ENCODE measurements at regions not wholly inside any gene's neighbourhood (a gene's known extent, or its start where the extent isn't known, plus 50 kb on each side); places are given as distances from the start of the nearest gene placed in this dataset.

DNA sequence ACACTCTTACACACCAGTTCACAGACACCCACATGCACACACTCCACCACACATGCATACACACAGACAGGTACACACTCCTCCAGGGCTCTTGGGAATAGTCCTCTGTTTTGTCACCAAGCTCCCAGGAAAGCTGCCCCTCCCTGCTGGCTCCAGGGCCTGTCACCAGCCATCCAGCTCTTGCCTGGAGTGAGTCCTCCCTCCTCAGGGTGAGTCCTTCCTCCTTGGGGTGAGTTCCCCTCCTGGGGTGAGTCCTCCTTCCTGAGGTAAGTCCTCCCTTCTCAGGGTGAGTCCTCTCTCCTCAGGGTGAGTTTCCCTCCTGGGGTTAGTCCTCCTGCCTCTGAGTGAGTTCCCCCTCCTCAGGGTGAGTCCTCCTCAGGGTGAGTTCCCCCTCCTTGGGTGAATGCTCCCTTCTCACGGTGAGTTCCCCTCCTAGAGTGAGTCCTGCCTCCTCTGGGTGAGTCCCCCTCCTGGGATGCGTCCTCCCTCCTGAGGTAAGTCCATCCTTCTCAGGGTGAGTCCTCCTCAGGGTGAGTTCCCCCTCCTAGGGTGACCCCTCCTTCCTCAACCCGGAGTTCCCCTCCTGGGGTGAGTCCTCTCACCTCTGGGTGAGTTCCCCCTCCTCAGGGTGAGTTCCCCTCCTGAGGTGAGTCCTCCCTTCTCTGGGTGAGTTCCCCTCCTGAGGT is 100.6 kb upstream of the FGF3 start:
- Histone ChIP-seq H3K27ac (ENCODE audit: low read length) (no peak overlapping the region), H3K27me3 (ENCODE audit: control insufficient read depth in 1 of 2, insufficient read depth in 2 of 2, low read length in 2 of 2) (peaks cover 26 to 28% of the 10 kb centered on the region in 2 donors), H3K9ac (ENCODE audit: low read length in 2 of 2) (no peak overlapping the region), H3K9me3 (ENCODE audit: control insufficient read depth in 2 of 2, low read length in 2 of 2) (no peaks in the 10 kb centered on the region), H3K36me3 (ENCODE audit: control insufficient read depth in 2 of 2, insufficient read depth in 2 of 2, low read length in 2 of 2) (no peaks in the 10 kb centered on the region), H3K4me3 (ENCODE audit: low read length in 2 of 2) (no peak overlapping the region), H3K4me1 (ENCODE audit: control insufficient read depth, insufficient read depth, low read length) (peaks cover 22% of the 10 kb centered on the region)

DNA sequence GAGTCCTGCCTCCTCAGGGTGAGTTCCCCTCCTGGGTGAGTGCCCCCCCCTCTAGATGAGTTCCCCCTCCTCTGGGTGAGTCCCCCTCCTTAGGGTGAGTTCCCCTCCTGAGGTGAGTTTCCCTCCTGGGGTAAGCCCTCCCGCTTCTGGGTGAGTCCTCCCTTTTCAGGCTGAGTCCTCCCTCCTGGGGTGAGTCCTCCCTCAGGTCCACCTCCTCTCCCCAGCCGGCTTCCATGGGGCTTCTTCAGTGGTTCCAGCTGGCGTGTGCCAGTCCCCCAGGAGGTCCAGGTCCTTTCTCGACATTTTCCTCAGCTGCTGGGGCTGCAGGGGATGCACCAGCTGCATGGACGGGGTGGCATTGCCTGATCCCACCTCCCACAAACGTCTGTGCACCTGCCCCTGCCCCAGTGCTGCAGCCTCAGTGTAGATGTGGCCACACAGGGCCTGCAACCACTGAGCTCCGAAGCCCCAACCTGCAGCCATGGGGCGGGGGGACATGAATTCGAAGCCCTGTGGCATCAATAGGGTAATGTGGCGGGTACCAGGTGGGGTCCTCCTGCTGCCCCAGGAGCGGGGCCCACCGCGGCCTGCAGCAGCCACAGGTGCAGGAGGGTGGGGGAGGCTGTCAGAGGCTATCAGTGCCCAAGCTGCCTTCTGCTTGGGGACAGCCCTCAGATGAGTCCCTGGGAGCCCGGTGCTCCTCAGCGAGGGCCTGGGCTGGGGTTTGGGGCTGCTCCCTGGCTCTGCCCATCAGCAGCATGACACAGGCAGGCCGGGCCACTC is 101.3 kb upstream of the FGF3 start:
- no peak overlapping the region for H3K27ac ChIP-seq (ENCODE audit: low read length)

DNA sequence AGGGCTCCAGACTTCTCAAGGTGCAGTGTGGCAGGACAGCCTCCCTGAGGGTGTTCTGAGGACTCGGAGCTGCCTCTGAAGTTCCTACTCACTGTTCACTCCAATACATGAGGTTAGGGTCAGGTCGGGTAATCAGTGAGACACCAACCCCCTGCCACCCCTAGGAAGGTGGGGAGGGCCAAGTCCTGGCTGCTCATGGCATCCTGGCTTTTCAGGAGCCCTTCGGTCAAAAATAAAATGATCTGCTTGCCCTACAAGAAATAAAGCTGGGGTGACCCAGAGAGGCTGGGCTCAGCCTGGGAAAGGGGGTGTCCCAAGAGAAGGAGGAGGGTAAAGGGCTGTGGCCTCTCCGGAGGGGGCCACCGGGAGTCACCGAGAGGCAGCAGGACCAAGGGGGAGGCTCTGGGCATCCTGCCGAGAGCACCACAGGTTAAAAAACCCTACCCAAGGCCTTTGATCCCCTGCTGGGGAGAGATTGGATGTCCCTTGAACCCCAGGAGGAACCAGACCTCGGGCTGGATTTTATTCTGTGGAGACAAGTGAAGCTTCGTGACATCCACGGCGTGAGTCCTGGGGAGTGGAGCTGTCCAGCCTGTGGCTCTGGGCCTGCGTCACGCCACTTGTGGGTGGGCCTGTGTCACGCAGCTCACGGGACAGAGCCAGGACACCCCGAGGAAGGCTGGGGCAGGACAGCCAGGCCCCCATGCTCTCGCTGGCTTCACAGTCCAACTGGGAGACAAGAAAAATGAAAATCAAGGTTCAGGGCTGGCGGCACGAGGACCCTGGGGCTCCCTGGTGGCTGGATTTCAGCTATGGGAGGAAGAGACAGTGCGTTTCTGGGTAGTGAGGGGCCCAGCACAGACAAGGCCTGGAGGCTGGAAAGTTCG is 102.2 kb upstream of the FGF3 start:
- Histone ChIP-seq H3K27ac (ENCODE audit: low read length) (no peak overlapping the region), H3K4me3 (ENCODE audit: low read length in 2 of 2) (no peak overlapping the region), H3K9ac (ENCODE audit: low read length in 2 of 2) (no peak overlapping the region), H3K27me3 (ENCODE audit: control insufficient read depth in 1 of 2, insufficient read depth in 2 of 2, low read length in 2 of 2) (peaks cover 25 to 29% of the 10 kb centered on the region in 2 donors), H3K4me1 (ENCODE audit: control insufficient read depth, insufficient read depth, low read length) (peaks cover 15% of the 10 kb centered on the region), H3K36me3 (ENCODE audit: control insufficient read depth in 2 of 2, insufficient read depth in 2 of 2, low read length in 2 of 2) (no peaks in the 10 kb centered on the region), H3K9me3 (ENCODE audit: control insufficient read depth in 2 of 2, low read length in 2 of 2) (no peaks in the 10 kb centered on the region)

More for the DNA sequence above, 101.3 kb upstream of the FGF3 start:
- H3K9ac ChIP-seq (ENCODE audit: low read length in 2 of 2), result no peak overlapping the region
- H3K27me3 ChIP-seq (ENCODE audit: control insufficient read depth in 1 of 2, insufficient read depth in 2 of 2, low read length in 2 of 2), result peaks cover 23 to 25% of the 10 kb centered on the region in 2 donors
- H3K4me1 ChIP-seq (ENCODE audit: control insufficient read depth, insufficient read depth, low read length), result peaks cover 15% of the 10 kb centered on the region
- no peaks in the 10 kb centered on the region for H3K9me3 ChIP-seq (ENCODE audit: control insufficient read depth in 2 of 2, low read length in 2 of 2)
- H3K4me3 ChIP-seq (ENCODE audit: low read length in 2 of 2), result no peak overlapping the region
- H3K36me3 ChIP-seq (ENCODE audit: control insufficient read depth in 2 of 2, insufficient read depth in 2 of 2, low read length in 2 of 2), result no peaks in the 10 kb centered on the region

DNA sequence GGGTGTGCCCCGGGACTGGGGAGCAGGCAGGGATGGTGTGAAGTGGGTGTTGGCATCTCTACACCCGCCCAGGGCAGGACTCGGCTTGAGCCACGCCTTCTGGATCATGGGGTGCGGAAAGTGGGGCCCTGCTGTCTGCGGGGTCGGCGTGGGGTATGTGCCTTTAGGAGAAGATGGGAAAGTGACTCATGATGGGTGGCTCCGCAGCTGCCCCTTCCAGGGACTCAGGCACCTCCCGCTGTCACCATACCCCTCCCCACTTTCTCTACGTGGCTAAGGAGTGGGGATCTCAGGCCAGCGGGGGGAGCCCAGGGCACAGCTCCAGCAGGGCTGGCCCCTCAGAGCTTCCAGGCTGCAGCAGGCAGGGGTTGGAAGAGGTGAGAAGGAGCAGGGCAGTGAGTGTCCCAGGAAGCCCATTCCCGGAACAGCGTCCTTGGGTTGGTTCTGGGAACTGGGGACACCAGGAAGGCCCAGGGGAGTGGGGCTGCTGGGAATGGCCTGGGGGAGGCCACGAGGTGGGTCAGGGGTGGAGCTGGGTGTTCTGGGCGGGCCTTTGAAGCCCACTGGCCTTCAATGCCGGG is 102.9 kb upstream of the FGF3 start:
- H3K9me3 ChIP-seq (ENCODE audit: control insufficient read depth in 2 of 2, low read length in 2 of 2), result no peaks in the 10 kb centered on the region
- H3K4me1 ChIP-seq (ENCODE audit: control insufficient read depth, insufficient read depth, low read length), result peaks cover 19% of the 10 kb centered on the region
- peaks cover 27 to 29% of the 10 kb centered on the region in 2 donors for H3K27me3 ChIP-seq (ENCODE audit: control insufficient read depth in 1 of 2, insufficient read depth in 2 of 2, low read length in 2 of 2)
- no peak overlapping the region for H3K27ac ChIP-seq (ENCODE audit: low read length)
- H3K9ac ChIP-seq (ENCODE audit: low read length in 2 of 2), result no peak overlapping the region
- no peaks in the 10 kb centered on the region for H3K36me3 ChIP-seq (ENCODE audit: control insufficient read depth in 2 of 2, insufficient read depth in 2 of 2, low read length in 2 of 2)
- no peak overlapping the region for H3K4me3 ChIP-seq (ENCODE audit: low read length in 2 of 2)

DNA sequence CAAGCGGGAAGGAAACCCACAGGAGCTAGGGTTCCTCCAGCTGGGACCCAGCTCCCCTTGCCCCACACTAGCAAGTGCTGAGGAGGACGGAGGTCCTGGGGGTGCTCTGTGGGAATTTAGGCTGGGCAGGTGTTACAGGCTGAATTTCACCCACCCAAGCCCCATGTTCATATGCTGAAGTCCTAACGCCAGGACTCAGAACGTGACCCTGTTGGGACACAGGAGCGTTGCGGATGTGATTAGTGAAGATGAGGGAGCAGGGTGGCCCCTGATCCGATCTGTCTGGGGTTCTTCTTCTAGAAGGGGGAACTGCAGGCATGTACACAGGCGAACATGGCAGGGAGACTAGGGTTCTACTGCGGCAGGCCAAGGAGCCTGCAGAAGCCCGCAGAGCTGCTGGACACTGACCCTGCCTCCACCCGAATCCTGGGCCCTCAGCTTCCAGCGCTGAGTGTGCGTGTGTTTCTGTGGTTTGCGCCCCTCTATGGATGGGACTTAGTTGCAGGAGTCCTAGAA is 103.4 kb upstream of the FGF3 start:
- no peaks in the 10 kb centered on the region for H3K9me3 ChIP-seq (ENCODE audit: control insufficient read depth in 2 of 2, low read length in 2 of 2)
- no peaks in the 10 kb centered on the region for H3K36me3 ChIP-seq (ENCODE audit: control insufficient read depth in 2 of 2, insufficient read depth in 2 of 2, low read length in 2 of 2)
- H3K4me1 ChIP-seq (ENCODE audit: control insufficient read depth, insufficient read depth, low read length), result peaks cover 19% of the 10 kb centered on the region
- no peak overlapping the region for H3K4me3 ChIP-seq (ENCODE audit: low read length in 2 of 2)
- no peak overlapping the region for H3K27ac ChIP-seq (ENCODE audit: low read length)
- H3K9ac ChIP-seq (ENCODE audit: low read length in 2 of 2), result no peak overlapping the region
- peaks cover 27 to 29% of the 10 kb centered on the region in 2 donors for H3K27me3 ChIP-seq (ENCODE audit: control insufficient read depth in 1 of 2, insufficient read depth in 2 of 2, low read length in 2 of 2)

DNA sequence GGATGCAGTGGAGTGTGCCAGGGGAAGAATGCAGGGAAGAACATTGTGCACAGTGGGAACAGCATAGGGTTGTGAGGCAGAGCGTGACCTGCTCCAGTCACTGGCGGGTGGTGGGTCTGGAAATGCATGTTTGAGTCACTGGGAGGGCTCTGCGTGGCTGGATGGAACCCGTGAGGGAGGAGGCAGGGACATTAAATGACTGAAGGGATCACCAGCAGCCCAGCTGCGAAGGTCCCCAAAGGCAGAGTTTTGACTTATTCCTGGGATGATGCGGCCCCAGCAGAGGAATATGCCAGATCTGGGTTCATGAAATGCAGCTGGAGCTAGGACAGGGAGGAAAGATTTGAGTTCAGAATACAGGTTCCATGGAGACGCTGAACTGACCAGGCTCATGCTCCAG is 104.0 kb upstream of the FGF3 start:
- no peaks in the 10 kb centered on the region for H3K36me3 ChIP-seq (ENCODE audit: control insufficient read depth in 2 of 2, insufficient read depth in 2 of 2, low read length in 2 of 2)
- peaks cover 19% of the 10 kb centered on the region for H3K4me1 ChIP-seq (ENCODE audit: control insufficient read depth, insufficient read depth, low read length)
- H3K27ac ChIP-seq (ENCODE audit: low read length), result no peak overlapping the region
- no peak overlapping the region for H3K9ac ChIP-seq (ENCODE audit: low read length in 2 of 2)
- H3K27me3 ChIP-seq (ENCODE audit: control insufficient read depth in 1 of 2, insufficient read depth in 2 of 2, low read length in 2 of 2), result peaks cover 25 to 27% of the 10 kb centered on the region in 2 donors
- no peaks in the 10 kb centered on the region for H3K9me3 ChIP-seq (ENCODE audit: control insufficient read depth in 2 of 2, low read length in 2 of 2)
- no peak overlapping the region for H3K4me3 ChIP-seq (ENCODE audit: low read length in 2 of 2)

DNA sequence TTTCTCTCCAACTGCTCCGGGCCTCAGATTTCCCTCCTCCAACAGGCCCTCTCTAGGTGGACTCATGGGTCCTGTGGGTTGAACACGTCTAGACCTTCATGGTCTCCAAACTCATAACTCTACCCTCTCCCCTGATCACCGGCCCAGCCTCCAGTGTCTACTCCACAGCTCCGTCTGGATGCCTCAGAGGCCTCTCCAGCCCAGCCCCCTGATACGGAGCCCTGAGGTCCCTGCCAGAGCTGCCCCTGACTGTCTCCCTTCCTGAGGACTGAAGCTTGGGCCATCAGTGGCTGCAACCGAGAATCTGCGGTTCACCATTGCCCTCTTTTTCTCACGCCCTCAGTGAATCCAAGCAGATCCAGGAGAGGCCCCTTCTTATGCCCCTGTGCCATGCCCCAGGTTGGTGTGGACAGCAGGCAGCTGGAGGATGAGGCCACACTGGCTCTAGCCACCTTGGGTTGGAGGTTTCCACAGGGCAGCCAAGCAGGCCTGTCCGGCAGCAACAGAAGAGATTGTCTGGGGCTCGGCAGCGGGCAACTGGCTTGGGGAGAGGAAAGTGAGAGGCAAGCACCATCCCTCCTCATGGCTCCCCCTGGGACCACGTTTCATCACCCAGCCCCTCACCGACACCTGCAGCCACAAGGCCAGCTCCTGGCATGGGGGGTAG is 104.6 kb upstream of the FGF3 start:
- no peak overlapping the region for H3K27ac ChIP-seq (ENCODE audit: low read length)
- peaks cover 14% of the 10 kb centered on the region for H3K4me1 ChIP-seq (ENCODE audit: control insufficient read depth, insufficient read depth, low read length)
- no peaks in the 10 kb centered on the region for H3K9me3 ChIP-seq (ENCODE audit: control insufficient read depth in 2 of 2, low read length in 2 of 2)
- H3K36me3 ChIP-seq (ENCODE audit: control insufficient read depth in 2 of 2, insufficient read depth in 2 of 2, low read length in 2 of 2), result no peaks in the 10 kb centered on the region
- no peak overlapping the region for H3K4me3 ChIP-seq (ENCODE audit: low read length in 2 of 2)
- peaks cover 22 to 23% of the 10 kb centered on the region in 2 donors for H3K27me3 ChIP-seq (ENCODE audit: control insufficient read depth in 1 of 2, insufficient read depth in 2 of 2, low read length in 2 of 2)
- H3K9ac ChIP-seq (ENCODE audit: low read length in 2 of 2), result no peak overlapping the region

DNA sequence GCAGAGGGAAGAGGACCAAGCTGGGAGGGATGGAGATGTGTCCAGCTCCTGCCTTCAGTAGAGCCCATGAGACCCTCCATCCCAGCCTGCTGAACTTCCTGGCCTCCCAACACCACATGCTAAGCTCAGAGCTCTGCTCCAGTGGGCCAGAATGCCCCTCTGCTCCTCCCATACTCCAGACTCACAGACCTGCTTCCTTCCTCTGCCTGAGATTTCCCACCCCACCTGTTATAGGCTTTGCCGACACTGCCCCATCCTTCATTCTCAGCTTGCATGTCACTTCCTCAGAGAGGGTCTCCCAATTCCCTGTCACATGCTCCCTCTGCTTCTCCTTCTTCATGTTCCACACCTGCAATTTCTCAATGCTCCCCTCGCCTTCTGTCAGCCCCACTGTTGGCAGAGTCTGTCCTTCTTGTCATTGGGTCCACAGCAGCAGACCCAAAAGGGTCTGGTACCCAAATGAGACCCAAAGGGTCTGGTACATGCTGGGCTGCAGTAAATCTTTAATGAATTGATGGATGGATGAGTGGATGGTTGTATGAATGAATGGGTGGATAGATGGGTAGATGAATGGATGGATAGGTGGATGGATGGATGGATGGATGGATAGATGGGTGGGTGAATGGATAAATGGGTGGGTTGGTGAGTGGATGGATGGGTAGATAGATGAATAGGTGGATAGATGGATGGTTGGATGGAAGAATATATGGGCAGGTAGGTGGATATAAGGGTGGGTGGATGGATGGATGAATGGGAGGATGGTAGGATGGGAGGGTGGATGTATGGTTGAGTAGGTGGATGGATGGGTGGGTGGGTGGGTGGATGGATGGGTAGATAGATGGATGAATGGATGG is 105.3 kb upstream of the FGF3 start:
- H3K4me1 ChIP-seq (ENCODE audit: control insufficient read depth, insufficient read depth, low read length), result peaks cover 10% of the 10 kb centered on the region
- peaks cover 19 to 27% of the 10 kb centered on the region in 2 donors for H3K27me3 ChIP-seq (ENCODE audit: control insufficient read depth in 1 of 2, insufficient read depth in 2 of 2, low read length in 2 of 2)
- no peak overlapping the region for H3K9ac ChIP-seq (ENCODE audit: low read length in 2 of 2)
- no peak overlapping the region for H3K27ac ChIP-seq (ENCODE audit: low read length)
- no peak overlapping the region for H3K4me3 ChIP-seq (ENCODE audit: low read length in 2 of 2)
- no peaks in the 10 kb centered on the region for H3K36me3 ChIP-seq (ENCODE audit: control insufficient read depth in 2 of 2, insufficient read depth in 2 of 2, low read length in 2 of 2)
- peaks cover 0 to 3% of the 10 kb centered on the region in 2 donors for H3K9me3 ChIP-seq (ENCODE audit: control insufficient read depth in 2 of 2, low read length in 2 of 2)

DNA sequence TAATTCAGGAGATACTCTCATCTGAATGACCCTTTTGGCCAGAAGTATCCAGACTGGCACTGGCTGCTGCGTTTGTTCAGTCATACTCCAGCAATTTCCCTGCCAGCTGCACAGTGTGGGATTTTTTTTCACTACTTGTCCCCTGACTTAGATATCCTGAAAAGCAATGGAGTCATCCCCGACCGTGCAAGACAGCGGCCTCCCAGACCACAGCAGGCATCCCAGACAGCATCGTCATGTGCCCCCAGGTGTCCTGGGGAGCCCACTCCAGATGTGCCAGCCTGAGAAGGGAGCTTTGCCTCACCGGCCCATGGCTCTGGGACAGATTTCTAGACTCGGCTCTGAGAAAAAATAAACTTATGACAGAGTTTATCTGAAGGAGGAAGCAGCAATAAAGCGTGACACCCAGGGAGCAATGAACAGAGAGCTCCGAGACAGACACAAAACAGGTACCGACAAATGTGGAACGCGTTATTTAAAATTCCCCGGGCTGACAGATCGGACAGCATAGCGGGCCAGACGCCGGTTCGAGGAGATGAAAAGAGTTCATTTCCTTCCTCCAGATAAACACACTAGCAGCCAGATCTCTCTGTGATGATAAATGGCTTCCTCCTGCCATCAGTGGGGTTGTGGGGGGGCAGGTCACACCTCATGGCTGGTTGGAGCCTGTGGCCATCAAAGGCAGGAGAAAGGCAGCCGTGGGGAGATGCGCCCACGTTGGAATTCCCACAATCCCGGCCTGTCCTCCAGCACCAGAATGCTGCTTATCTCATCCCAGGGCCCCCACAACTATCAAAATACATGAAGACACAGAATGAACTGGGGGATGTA is 106.4 kb upstream of the FGF3 start:
- Histone ChIP-seq H3K36me3 (ENCODE audit: control insufficient read depth in 2 of 2, insufficient read depth in 2 of 2, low read length in 2 of 2) (no peaks in the 10 kb centered on the region), H3K4me1 (ENCODE audit: control insufficient read depth, insufficient read depth, low read length) (peaks cover 10% of the 10 kb centered on the region), H3K9ac (ENCODE audit: low read length in 2 of 2) (no peak overlapping the region), H3K9me3 (ENCODE audit: control insufficient read depth in 2 of 2, low read length in 2 of 2) (peaks cover 0 to 6% of the 10 kb centered on the region in 2 donors), H3K27me3 (ENCODE audit: control insufficient read depth in 1 of 2, insufficient read depth in 2 of 2, low read length in 2 of 2) (peaks cover 19 to 28% of the 10 kb centered on the region in 2 donors), H3K4me3 (ENCODE audit: low read length in 2 of 2) (no peak overlapping the region), H3K27ac (ENCODE audit: low read length) (no peak overlapping the region)

Measured in stomach smooth muscle (tissue), 2 donors.